ENCODE measurements at regions not wholly inside any gene's neighbourhood (a gene's known extent, or its start where the extent isn't known, plus 50 kb on each side); places are given as distances from the start of the nearest gene placed in this dataset.

GRCh38 chr7:34501156-34501555 is 156.9 kb upstream of the NPSR1 start:
- no peak overlapping the region for H4K91ac ChIP-seq (replicated peaks; ENCODE audit: insufficient read length, low read length)
- H3K56ac ChIP-seq (replicated peaks; ENCODE audit: insufficient read length, low read depth, low read length) = no peak overlapping the region
- WGBS, 2 experiments (ENCODE audit: extremely low coverage in 1 of 2, insufficient coverage in 1 of 2, insufficient read length in 1 of 2, insufficient replicate concordance in 2 of 2, low coverage in 1 of 2, low lambda C conversion rate in 2 of 2, missing lambda C conversion rate in 1 of 2) = 71% methylated on average over 1 of the region's 1 CpG; no CpG with 5 or more reads in 1 of the 2 experiments
- no peaks in the 10 kb centered on the region for H3K36me3 ChIP-seq (ENCODE audit: control insufficient read depth in 2 of 4, insufficient read depth in 4 of 4, low read length in 3 of 4)
- no peaks in the 10 kb centered on the region for H3K79me1 ChIP-seq (ENCODE audit: low read depth, low read length)
- no peaks in the 10 kb centered on the region for H3K27me3 ChIP-seq (replicated peaks in 1 of 4; ENCODE audit: control insufficient read depth in 3 of 4, extremely low read depth in 1 of 4, insufficient read depth in 3 of 4, low read length in 3 of 4)
- ChIA-PET POLR2A (ENCODE audit: partially characterized antibody) (no interaction called here), CTCF (ENCODE audit: partially characterized antibody) (interaction anchor here (1.1 to 2.0 kb wide), 2 partner anchors 9 to 206 kb away, joined by 3 to 6 read pairs; no protein-coding TSS in a partner anchor)
- no peak overlapping the region for H3K4ac ChIP-seq (replicated peaks; ENCODE audit: insufficient read length, low read depth, low read length)
- no peak overlapping the region for H2BK5ac ChIP-seq (ENCODE audit: low read depth, low read length)
- no peak overlapping the region for H3K14ac ChIP-seq (ENCODE audit: insufficient read length)
- no peaks in the 10 kb centered on the region; a peak in 1 of 4 replicates for H3K9me3 ChIP-seq (ENCODE audit: insufficient read depth in 2 of 2, low read depth in 1 of 2, low read length in 1 of 2)
- no peak overlapping the region for H2AK5ac ChIP-seq (ENCODE audit: low read depth, low read length)
- DNase-seq (ENCODE audit: low read depth in 1 of 2, low spot score in 2 of 2) (no peak), FAIRE-seq (no peak)
- no peak overlapping the region for H2BK120ac ChIP-seq (replicated peaks; ENCODE audit: low read depth, low read length)
- no peak overlapping the region for H3K9ac ChIP-seq (replicated peaks in 1 of 4; ENCODE audit: extremely low read depth in 1 of 4, low read depth in 3 of 4, low read length in 3 of 4)
- H2BK20ac ChIP-seq (ENCODE audit: low read length) = no peak overlapping the region
- H3K23me2 ChIP-seq (ENCODE audit: low read depth, low read length) = no peaks in the 10 kb centered on the region
- TF ChIP-seq FOSL1 (IDR thresholded peaks at IDR 0.05; ENCODE audit: insufficient read depth, low read depth, low read length) (no peak), CTBP2 (IDR thresholded peaks at IDR 0.05; ENCODE audit: borderline replicate concordance, insufficient read depth, insufficient read length, low read length) (no peak), SIRT6 (IDR thresholded peaks at IDR 0.05; ENCODE audit: low read length) (no peak), CREB1 (IDR thresholded peaks at IDR 0.05) (no peak), RXRA (IDR thresholded peaks at IDR 0.05; ENCODE audit: insufficient read depth, low read depth, low read length) (no peak), ASH2L (IDR thresholded peaks at IDR 0.05; ENCODE audit: low read length) (no peak)
- H3K79me2 ChIP-seq (ENCODE audit: control insufficient read depth in 1 of 2, insufficient read depth in 2 of 2, low read length in 2 of 2) = no peaks in the 10 kb centered on the region
- H4K20me1 ChIP-seq (replicated peaks in 1 of 2; ENCODE audit: control insufficient read depth in 1 of 2, insufficient read depth in 2 of 2, low read length in 2 of 2) = no peaks in the 10 kb centered on the region
- H3K18ac ChIP-seq (ENCODE audit: extremely low read depth, low read length) = no peak overlapping the region
- H2BK15ac ChIP-seq (ENCODE audit: low read length) = no peak overlapping the region
- H3K27ac ChIP-seq (ENCODE audit: low read depth, low read length) = no peak overlapping the region
- no peak overlapping the region for H4K8ac ChIP-seq (ENCODE audit: extremely low read depth, insufficient read depth, low read length)
- no peak overlapping the region for H4K5ac ChIP-seq (ENCODE audit: insufficient read length, low read depth, low read length)
- H3K23ac ChIP-seq (ENCODE audit: insufficient read length) = no peak overlapping the region
- no peak overlapping the region for H3K4me2 ChIP-seq (ENCODE audit: insufficient read depth in 1 of 2, low read depth in 2 of 2, low read length in 2 of 2)
- no peak overlapping the region for H2AFZ ChIP-seq (ENCODE audit: low read length)
- no peak overlapping the region for H3K4me3 ChIP-seq (ENCODE audit: extremely low read depth in 1 of 4, insufficient read depth in 2 of 4, low read depth in 3 of 4, low read length in 4 of 4)
- H2BK12ac ChIP-seq (ENCODE audit: low read depth, low read length) = no peak overlapping the region
- H3K4me1 ChIP-seq (replicated peaks in 1 of 4; ENCODE audit: control insufficient read depth in 3 of 4, insufficient read depth in 4 of 4, low read length in 3 of 4) = peaks cover 0 to 6% (median 0%) of the 10 kb centered on the region in 4 experiments; a peak in 1 of 7 replicates

All from H1 (cell line).